ENCODE measurements at regions not wholly inside any gene's neighbourhood (a gene's known extent, or its start where the extent isn't known, plus 50 kb on each side); places are given as distances from the start of the nearest gene placed in this dataset.
"Not testable (repeated sequence)": the region's sequence is repeated elsewhere in the genome, so short reads cannot be mapped to it uniquely, and the experiment has no call there.

GRCh38 chrY:20042993-20043392, 298.5 kb upstream of the KDM5D start:
- H3K27me3 Mint-ChIP-seq: no peaks in the 10 kb centered on the region
- H3K9me3 Mint-ChIP-seq: no peaks in the 10 kb centered on the region
- no peaks in the 10 kb centered on the region for H3K4me1 Mint-ChIP-seq
- no peak for DNase-seq
- no peak overlapping the region for H3K27ac Mint-ChIP-seq
- H3K4me3 Mint-ChIP-seq: no peak overlapping the region
- no peaks in the 10 kb centered on the region for H3K36me3 Mint-ChIP-seq
- ATAC-seq (replicated peaks): no peak

GRCh38 chrY:20025676-20026075, 281.1 kb upstream of the KDM5D start:
- no peak overlapping the region for H3K4me3 Mint-ChIP-seq
- ATAC-seq (replicated peaks): no peak
- no peak for DNase-seq
- peaks cover 0 to 3% of the 10 kb centered on the region in 2 donors for H3K9me3 Mint-ChIP-seq
- H3K27me3 Mint-ChIP-seq: no peaks in the 10 kb centered on the region
- no peaks in the 10 kb centered on the region for H3K36me3 Mint-ChIP-seq
- no peaks in the 10 kb centered on the region for H3K4me1 Mint-ChIP-seq
- no peak overlapping the region for H3K27ac Mint-ChIP-seq

- not testable (repeated sequence) for H3K4me1 Mint-ChIP-seq; H3K4me3 Mint-ChIP-seq; H3K27ac Mint-ChIP-seq; H3K27me3 Mint-ChIP-seq; H3K36me3 Mint-ChIP-seq; H3K9me3 Mint-ChIP-seq; DNase-seq; ATAC-seq (replicated peaks)
Measured at GRCh38 chrY:19993410-19993809, 248.9 kb upstream of the KDM5D start.

- no peak overlapping the region for H3K27ac Mint-ChIP-seq
- no peaks in the 10 kb centered on the region for H3K4me1 Mint-ChIP-seq
- no peak for DNase-seq
- H3K9me3 Mint-ChIP-seq: no peaks in the 10 kb centered on the region
- ATAC-seq (replicated peaks): no peak
- no peak overlapping the region for H3K4me3 Mint-ChIP-seq
- H3K36me3 Mint-ChIP-seq: no peaks in the 10 kb centered on the region
- no peaks in the 10 kb centered on the region for H3K27me3 Mint-ChIP-seq
Measured at GRCh38 chrY:19973012-19973411, 228.5 kb upstream of the KDM5D start.

GRCh38 chrY:19947702-19948101, 203.2 kb upstream of the KDM5D start:
- H3K4me1 Mint-ChIP-seq: no peaks in the 10 kb centered on the region
- DNase-seq: no peak
- no peaks in the 10 kb centered on the region for H3K27me3 Mint-ChIP-seq
- H3K4me3 Mint-ChIP-seq: no peak overlapping the region
- no peak overlapping the region for H3K27ac Mint-ChIP-seq
- no peak for ATAC-seq (replicated peaks)
- H3K9me3 Mint-ChIP-seq: no peaks in the 10 kb centered on the region
- H3K36me3 Mint-ChIP-seq: no peaks in the 10 kb centered on the region

GRCh38 chrY:19899011-19899410, 154.5 kb upstream of the KDM5D start:
- H3K4me3 Mint-ChIP-seq: no peak overlapping the region
- DNase-seq (no peak), ATAC-seq (replicated peaks) (no peak)
- no peaks in the 10 kb centered on the region for H3K4me1 Mint-ChIP-seq
- H3K36me3 Mint-ChIP-seq: no peaks in the 10 kb centered on the region
- H3K27ac Mint-ChIP-seq: no peak overlapping the region
- peaks cover 0 to 1% of the 10 kb centered on the region in 2 donors for H3K9me3 Mint-ChIP-seq
- H3K27me3 Mint-ChIP-seq: no peaks in the 10 kb centered on the region

GRCh38 chrY:19892076-19892964, 147.8 kb upstream of the KDM5D start:
- DNase-seq (no peak), ATAC-seq (replicated peaks) (no peak)
- no peak overlapping the region for H3K27ac Mint-ChIP-seq
- H3K9me3 Mint-ChIP-seq: peaks cover 0 to 1% of the 10 kb centered on the region in 2 donors
- H3K4me1 Mint-ChIP-seq: no peaks in the 10 kb centered on the region
- H3K36me3 Mint-ChIP-seq: no peaks in the 10 kb centered on the region
- no peak overlapping the region for H3K4me3 Mint-ChIP-seq
- no peaks in the 10 kb centered on the region for H3K27me3 Mint-ChIP-seq

GRCh38 chrY:19882145-19882544, 137.6 kb upstream of the KDM5D start:
- ATAC-seq (replicated peaks) (no peak), DNase-seq (no peak)
- Mint-ChIP-seq H3K9me3 (no peaks in the 10 kb centered on the region), H3K27me3 (no peaks in the 10 kb centered on the region), H3K36me3 (no peaks in the 10 kb centered on the region), H3K4me3 (no peak overlapping the region), H3K4me1 (no peaks in the 10 kb centered on the region), H3K27ac (no peak overlapping the region)

GRCh38 chrY:19869715-19870114, 125.2 kb upstream of the KDM5D start:
- peak overlapping the region in 1 of 2 donors; percentile 75 for H3K4me3 Mint-ChIP-seq
- no peak for DNase-seq
- no peaks in the 10 kb centered on the region for H3K4me1 Mint-ChIP-seq
- ATAC-seq (replicated peaks): no peak
- no peaks in the 10 kb centered on the region for H3K36me3 Mint-ChIP-seq
- no peaks in the 10 kb centered on the region for H3K9me3 Mint-ChIP-seq
- no peak overlapping the region for H3K27ac Mint-ChIP-seq
- H3K27me3 Mint-ChIP-seq: no peaks in the 10 kb centered on the region

- ATAC-seq (replicated peaks) (no peak), DNase-seq (no peak)
- no peak overlapping the region for H3K27ac Mint-ChIP-seq
- H3K9me3 Mint-ChIP-seq: no peaks in the 10 kb centered on the region
- H3K36me3 Mint-ChIP-seq: no peaks in the 10 kb centered on the region
- no peaks in the 10 kb centered on the region for H3K27me3 Mint-ChIP-seq
- peak overlapping the region in 1 of 2 donors; percentile 75 for H3K4me3 Mint-ChIP-seq
- no peaks in the 10 kb centered on the region for H3K4me1 Mint-ChIP-seq
Measured at GRCh38 chrY:19869281-19869680, 124.8 kb upstream of the KDM5D start.

- no peaks in the 10 kb centered on the region for H3K4me1 Mint-ChIP-seq
- DNase-seq (no peak), ATAC-seq (replicated peaks) (no peak)
- no peaks in the 10 kb centered on the region for H3K27me3 Mint-ChIP-seq
- no peak overlapping the region for H3K27ac Mint-ChIP-seq
- H3K9me3 Mint-ChIP-seq: no peaks in the 10 kb centered on the region
- H3K4me3 Mint-ChIP-seq: no peak overlapping the region
- no peaks in the 10 kb centered on the region for H3K36me3 Mint-ChIP-seq
Measured at GRCh38 chrY:19868647-19869046, 124.1 kb upstream of the KDM5D start.

- no peak overlapping the region for H3K27ac Mint-ChIP-seq
- no peaks in the 10 kb centered on the region for H3K27me3 Mint-ChIP-seq
- H3K4me3 Mint-ChIP-seq: no peak overlapping the region
- H3K4me1 Mint-ChIP-seq: no peaks in the 10 kb centered on the region
- DNase-seq: no peak
- H3K36me3 Mint-ChIP-seq: no peaks in the 10 kb centered on the region
- ATAC-seq (replicated peaks): no peak
- peaks cover 0 to 2% of the 10 kb centered on the region in 2 donors for H3K9me3 Mint-ChIP-seq
Measured at GRCh38 chrY:19856474-19857135, 112.1 kb upstream of the KDM5D start.

- no peak for DNase-seq
- Mint-ChIP-seq H3K4me3 (no peak overlapping the region), H3K27me3 (no peaks in the 10 kb centered on the region), H3K9me3 (no peaks in the 10 kb centered on the region), H3K27ac (no peak overlapping the region), H3K36me3 (no peaks in the 10 kb centered on the region), H3K4me1 (no peaks in the 10 kb centered on the region)
- ATAC-seq (replicated peaks): no peak
Measured at GRCh38 chrY:19842972-19843371, 98.4 kb upstream of the KDM5D start.

GRCh38 chrY:19824136-19824535, 79.6 kb upstream of the KDM5D start:
- Mint-ChIP-seq H3K9me3 (no peaks in the 10 kb centered on the region), H3K27me3 (no peaks in the 10 kb centered on the region), H3K4me3 (no peak overlapping the region), H3K27ac (no peak overlapping the region), H3K4me1 (no peaks in the 10 kb centered on the region), H3K36me3 (no peaks in the 10 kb centered on the region)
- ATAC-seq (replicated peaks) (no peak), DNase-seq (no peak)

- peaks cover 0 to 14% of the 10 kb centered on the region in 2 donors for H3K4me1 Mint-ChIP-seq
- H3K4me3 Mint-ChIP-seq: no peak overlapping the region
- no peaks in the 10 kb centered on the region for H3K36me3 Mint-ChIP-seq
- no peaks in the 10 kb centered on the region for H3K9me3 Mint-ChIP-seq
- H3K27ac Mint-ChIP-seq: no peak overlapping the region
- H3K27me3 Mint-ChIP-seq: peaks cover 0 to 6% of the 10 kb centered on the region in 2 donors
- DNase-seq (no peak), ATAC-seq (replicated peaks) (no peak)
Measured at GRCh38 chrY:19818546-19818945, 74.0 kb upstream of the KDM5D start.
